H9 (cell line): ENCODE measurements at regions not wholly inside any gene's neighbourhood (a gene's known extent, or its start where the extent isn't known, plus 50 kb on each side); places are given as distances from the start of the nearest gene placed in this dataset.
A peak's percentile ranks its signal among the peaks of the same experiment; 100 is the strongest.

Source experiments
- DNase-seq: peaks from one replicate; pipeline ENCODE4 v3.0.0-alpha.2; 2017
- H2AFZ ChIP-seq: one replicate; pipeline ENCODE4 v1.6.1; 2013; ENCODE audit warnings: mild to moderate bottlenecking, low read length, control low read depth, moderate library complexity
- H2AK5ac ChIP-seq: 2 replicates; pipeline ENCODE4 v1.6.1; 2013; ENCODE audit warnings: low read length, control low read depth, mixed read lengths; ENCODE audit not compliant: insufficient read length
- H2BK120ac ChIP-seq: one replicate; pipeline ENCODE4 v1.6.1; 2013; ENCODE audit warnings: low read depth, mild to moderate bottlenecking, low read length, control low read depth, inconsistent platforms; ENCODE audit not compliant: poor library complexity, severe bottlenecking
- H2BK12ac ChIP-seq: 2 replicates; pipeline ENCODE4 v1.6.1; 2013; ENCODE audit warnings: low read length, control low read depth, mixed read lengths, low read depth; ENCODE audit not compliant: insufficient read length
- H2BK15ac ChIP-seq: 2 replicates; pipeline ENCODE4 v1.6.1; 2013; ENCODE audit warnings: low read depth, low read length, control low read depth
- H2BK20ac ChIP-seq: one replicate; pipeline ENCODE4 v1.6.1; 2013; ENCODE audit warnings: low read depth, mild to moderate bottlenecking, low read length, control low read depth, inconsistent platforms; ENCODE audit not compliant: poor library complexity, severe bottlenecking
- H2BK5ac ChIP-seq: 2 replicates; pipeline ENCODE4 v1.6.1; 2013; ENCODE audit warnings: low read length, control low read depth, mixed read lengths; ENCODE audit not compliant: insufficient read length
- H3K14ac ChIP-seq: 2 replicates; pipeline ENCODE4 v1.6.1; 2013; ENCODE audit warnings: low read length, control low read depth; ENCODE audit not compliant: insufficient read depth
- H3K18ac ChIP-seq: 2 replicates; pipeline ENCODE4 v1.6.1; 2013; ENCODE audit warnings: low read depth, mild to moderate bottlenecking, mixed read lengths, low read length, control low read depth; ENCODE audit not compliant: insufficient read length
- H3K23ac ChIP-seq: 2 replicates; pipeline ENCODE4 v1.6.1; 2013; ENCODE audit warnings: low read length, control low read depth, mixed read lengths, low read depth; ENCODE audit not compliant: insufficient read length
- H3K23me2 ChIP-seq: 2 replicates; pipeline ENCODE4 v1.6.1; 2013; ENCODE audit warnings: low read depth, mild to moderate bottlenecking, mixed read lengths, low read length, control low read depth; ENCODE audit not compliant: insufficient read length, poor library complexity, severe bottlenecking
- H3K27ac ChIP-seq: 2 replicates; pipeline ENCODE4 v1.5.1; 2013; ENCODE audit warnings: low read length, control low read depth, mixed read lengths, low read depth; ENCODE audit not compliant: insufficient read length
- H3K27me3 ChIP-seq: 2 replicates; pipeline ENCODE4 v1.6.1; 2013; ENCODE audit warnings: low read length, control low read depth, inconsistent platforms; ENCODE audit not compliant: insufficient read depth
- H3K4ac ChIP-seq: 2 replicates; pipeline ENCODE4 v1.6.1; 2013; ENCODE audit warnings: low read depth, mild to moderate bottlenecking, control low read depth, inconsistent platforms, low read length, moderate library complexity
- H3K4me1 ChIP-seq: 2 replicates; pipeline ENCODE4 v1.6.1; 2013; ENCODE audit warnings: low read length, control low read depth, inconsistent platforms; ENCODE audit not compliant: insufficient read depth
- H3K4me2 ChIP-seq: 2 replicates; pipeline ENCODE4 v1.6.1; 2013; ENCODE audit warnings: low read length, control low read depth, mixed read lengths; ENCODE audit not compliant: insufficient read length, insufficient read depth
- H3K56ac ChIP-seq: 2 replicates; pipeline ENCODE4 v1.6.1; 2013; ENCODE audit warnings: low read depth, mild to moderate bottlenecking, mixed read lengths, low read length, control low read depth; ENCODE audit not compliant: insufficient read length
- H3K79me1 ChIP-seq: 2 replicates; pipeline ENCODE4 v1.6.1; 2013; ENCODE audit warnings: low read depth, mild to moderate bottlenecking, moderate library complexity, low read length, control low read depth, inconsistent platforms; ENCODE audit not compliant: insufficient read depth, poor library complexity, severe bottlenecking
- H3K79me2 ChIP-seq: 2 replicates; pipeline ENCODE4 v1.6.1; 2013; ENCODE audit warnings: low read length, control low read depth, inconsistent platforms; ENCODE audit not compliant: insufficient read depth
- H3K9ac ChIP-seq: 2 replicates; pipeline ENCODE4 v1.6.1; 2013; ENCODE audit warnings: low read length, control low read depth, mixed read lengths; ENCODE audit not compliant: insufficient read length; ENCODE audit errors: extremely low read depth
- H3K9me3 ChIP-seq: one replicate; pipeline ENCODE4 v1.6.1; 2013; ENCODE audit warnings: low read depth, low read length, inconsistent platforms; ENCODE audit not compliant: control insufficient read depth
- H3T11ph ChIP-seq: one replicate; pipeline ENCODE4 v1.6.1; 2013; ENCODE audit warnings: mild to moderate bottlenecking, low read length, control low read depth, inconsistent platforms
- H4K20me1 ChIP-seq: one replicate; pipeline ENCODE4 v1.6.1; 2013; ENCODE audit not compliant: control insufficient read depth, insufficient read length, insufficient read depth
- H4K5ac ChIP-seq: 2 replicates; pipeline ENCODE4 v1.6.1; 2013; ENCODE audit warnings: low read depth, mild to moderate bottlenecking, mixed read lengths, low read length, control low read depth; ENCODE audit not compliant: insufficient read length
- H4K8ac ChIP-seq: replicated peaks from 2 replicates; pipeline ENCODE4 v1.6.1; 2013; ENCODE audit warnings: low read length, control low read depth, mixed read lengths, low read depth; ENCODE audit not compliant: insufficient read length
- H4K91ac ChIP-seq: 2 replicates; pipeline ENCODE4 v1.6.1; 2013; ENCODE audit warnings: low read depth, mild to moderate bottlenecking, moderate library complexity, mixed read lengths, low read length, control low read depth; ENCODE audit not compliant: insufficient read length
- H3K27ac Mint-ChIP-seq, 3 experiments: 2 replicates in 2 of 3; 3 replicates in 1 of 3; pipeline ENCODE4 v1.8.0; 2020 to 2021; ENCODE audit warnings: mixed read lengths in 3 of 3, mild to moderate bottlenecking in 1 of 3, moderate library complexity in 1 of 3
- H3K27me3 Mint-ChIP-seq: 2 replicates; pipeline ENCODE4 v1.8.0; 2021; ENCODE audit warnings: low read depth, mild to moderate bottlenecking, moderate library complexity, mixed read lengths
- H3K36me3 Mint-ChIP-seq, 3 experiments: 2 replicates in 2 of 3; 3 replicates in 1 of 3; pipeline ENCODE4 v1.8.0; 2020 to 2021; ENCODE audit warnings: low read depth in 3 of 3, mixed read lengths in 3 of 3; ENCODE audit not compliant: insufficient read depth in 1 of 3
- H3K4me1 Mint-ChIP-seq, 2 experiments: 2 replicates each; pipeline ENCODE4 v1.8.0; 2020; ENCODE audit warnings: mixed read lengths in 2 of 2
- H3K4me3 Mint-ChIP-seq, 2 experiments: 2 replicates in 1 of 2; 3 replicates in 1 of 2; pipeline ENCODE4 v1.8.0; 2020 to 2021; ENCODE audit warnings: mild to moderate bottlenecking in 2 of 2, mixed read lengths in 2 of 2, moderate library complexity in 1 of 2
- H3K9me3 Mint-ChIP-seq, 2 experiments: 2 replicates in 1 of 2; 3 replicates in 1 of 2; pipeline ENCODE4 v1.8.0; 2020; ENCODE audit warnings: mild to moderate bottlenecking in 2 of 2, mixed read lengths in 2 of 2, moderate library complexity in 1 of 2
- CTCF ChIP-seq: fragments of 200-600 bp; sonication (generic); conservative IDR thresholded peaks from 3 replicates; pipeline ENCODE4 v1.8.0; 2021; ENCODE audit warnings: antibody characterized with exemption, mild to moderate bottlenecking
- WGBS: extraction: QIAGEN DNeasy Blood & Tissue Kit; methylation state at CpG from one replicate; pipeline ENCODE4 v1.1.7; 2013; ENCODE audit warnings: missing lambda C conversion rate, low lambda C conversion rate, mixed read lengths; ENCODE audit not compliant: insufficient read length; ENCODE audit errors: extremely low coverage; 5-methylcytosine and 5-hydroxymethylcytosine counted together

- Histone ChIP-seq H3K23me2 (no peaks in the 10 kb centered on the region), H3T11ph (no peak overlapping the region), H3K79me1 (no peaks in the 10 kb centered on the region), H3K14ac (no peak overlapping the region; the same call in 1 of the 2 replicates), H3K4me1 (no peaks in the 10 kb centered on the region), H3K9me3 (no peaks in the 10 kb centered on the region), H3K4me2 (no peak overlapping the region), H2AFZ (no peak overlapping the region), H2AK5ac (no peak overlapping the region), H2BK20ac (no peak overlapping the region), H2BK15ac (no peak overlapping the region), H2BK120ac (no peak overlapping the region), H3K27me3 (no peaks in the 10 kb centered on the region), H2BK5ac (no peak overlapping the region), H3K27ac (no peak overlapping the region), H3K23ac (no peak overlapping the region), H2BK12ac (no peak overlapping the region), H3K18ac (no peak overlapping the region), H3K56ac (no peak overlapping the region), H3K79me2 (no peaks in the 10 kb centered on the region), H4K91ac (no peak overlapping the region), H3K9ac (no peak overlapping the region), H3K4ac (no peak overlapping the region), H4K20me1 (no peaks in the 10 kb centered on the region), H4K8ac (no peak overlapping the region), H4K5ac (no peak overlapping the region)
- no peaks in the 10 kb centered on the region; a peak in 1 of 7 replicates for H3K36me3 Mint-ChIP-seq
- H3K27ac Mint-ChIP-seq = 0 out of 7 replicates have a peak overlapping the region, but pooled peaks of 1 of the 3 experiments have one; percentile 50
- no peak for DNase-seq
- no peaks in the 10 kb centered on the region for H3K9me3 Mint-ChIP-seq
- WGBS = no CpG with 5 or more reads among the region's 11 CpGs
- peaks cover 3% of the 10 kb centered on the region; the same call in 1 of the 2 replicates for H3K27me3 Mint-ChIP-seq
- TF ChIP-seq CTCF = no peak
- H3K4me1 Mint-ChIP-seq = peaks cover 16 to 20% of the 10 kb centered on the region in 2 experiments
- no peak overlapping the region for H3K4me3 Mint-ChIP-seq
Observed at GRCh38 chr20:24785141-24786110, 163.6 kb upstream of the CST7 start.
